B cell (primary cell): ENCODE measurements at regions not wholly inside any gene's neighbourhood (a gene's known extent, or its start where the extent isn't known, plus 50 kb on each side); places are given as distances from the start of the nearest gene placed in this dataset.

Source experiments
- ATAC-seq: fragments of 200-7000 bp; cut with Tn5 transposase; one replicate; pipeline ENCODE4 v1.10.0; 2021; ENCODE audit warnings: low read depth, mild to moderate bottlenecking, moderate number of reproducible peaks, moderate library complexity
- CTCF ChIA-PET: fragments of 350-600 bp; sonication (Branson Sonifier 250); formaldehyde crosslinking; loops from one replicate; lab custom pipeline; 2021; ENCODE audit warnings: antibody characterized with exemption, inconsistent platforms; lab: Charles Lee
- POLR2A ChIA-PET: fragments of 350-600 bp; sonication (Branson Sonifier 250); formaldehyde crosslinking; loops from one replicate; lab custom pipeline; 2021; ENCODE audit warnings: antibody characterized with exemption; lab: Charles Lee
- DNase-seq: peaks from one replicate; pipeline ENCODE4 v3.0.0; 2013
- H2AFZ ChIP-seq: 2 replicates; pipeline ENCODE4 v1.6.1; 2012; ENCODE audit warnings: mild to moderate bottlenecking, low read depth, low read length; ENCODE audit not compliant: insufficient read depth, poor library complexity, severe bottlenecking
- H3K27ac ChIP-seq, 2 donors: 1 replicate in 1 of 2; 2 replicates in 1 of 2; pipeline ENCODE4 v1.5.1; 2012 to 2013; ENCODE audit warnings: low read length in 2 of 2, mild to moderate bottlenecking in 2 of 2, moderate library complexity in 1 of 2
- H3K27me3 ChIP-seq, 4 experiments: fragments of 200-600 bp in 1 of 4; sonication (generic) in 1 of 4; replicated peaks in 1 of 4; 1 replicate in 2 of 4; 2 replicates in 2 of 4; pipeline versions ENCODE4 v1.6.1 to v1.7.0; 2013 to 2016; ENCODE audit warnings: low read length in 3 of 4, mild to moderate bottlenecking in 2 of 4, mixed read lengths in 1 of 4, moderate library complexity in 1 of 4; ENCODE audit not compliant: insufficient read depth in 4 of 4, control insufficient read depth in 3 of 4; ENCODE audit errors: control extremely low read depth in 1 of 4
- H3K36me3 ChIP-seq, 2 experiments: replicated peaks in 1 of 2; 1 replicate in 1 of 2; 2 replicates in 1 of 2; pipeline versions ENCODE4 v1.6.1 to v1.7.1; 2013; ENCODE audit warnings: low read length in 1 of 2; ENCODE audit not compliant: insufficient read depth in 2 of 2, control insufficient read depth in 1 of 2; ENCODE audit errors: control extremely low read depth in 1 of 2, extremely low read depth in 1 of 2
- H3K4me1 ChIP-seq, 2 donors: fragments of 200-600 bp in 1 of 2; sonication (generic) in 1 of 2; 1 replicate in 1 of 2; 2 replicates in 1 of 2; pipeline versions ENCODE4 v1.5.1 to v1.6.1; 2013 to 2017; ENCODE audit warnings: low read length in 2 of 2; ENCODE audit not compliant: control insufficient read depth in 2 of 2, insufficient read depth in 2 of 2
- H3K4me2 ChIP-seq: replicated peaks from 2 replicates; pipeline ENCODE3; 2012; ENCODE audit warnings: mild to moderate bottlenecking, low read depth, low read length; ENCODE audit not compliant: poor library complexity, severe bottlenecking
- H3K4me3 ChIP-seq, 5 experiments: fragments of 200-600 bp in 1 of 5; sonication (generic) in 1 of 5; 1 replicate in 3 of 5; 2 replicates in 2 of 5; pipeline versions ENCODE4 v1.5.1 to v1.7.0; 2011 to 2016; ENCODE audit warnings: low read length in 4 of 5, mild to moderate bottlenecking in 4 of 5, low read depth in 2 of 5, control low read depth in 1 of 5, moderate library complexity in 1 of 5; ENCODE audit not compliant: insufficient read depth in 1 of 5; ENCODE audit errors: control extremely low read depth in 1 of 5, extremely low read depth in 1 of 5
- H3K79me2 ChIP-seq: fragments of 200-600 bp; sonication (generic); one replicate; pipeline ENCODE4 v1.6.0; 2016; ENCODE audit warnings: low read length; ENCODE audit not compliant: control insufficient read depth, insufficient read depth
- H3K9ac ChIP-seq: fragments of 200-600 bp; sonication (generic); 2 replicates; pipeline ENCODE4 v1.6.1; 2017; ENCODE audit warnings: mild to moderate bottlenecking, low read length, moderate library complexity
- H3K9me3 ChIP-seq, 3 donors: one replicate each; pipeline versions ENCODE4 v1.6.1 to v1.7.1; 2013; ENCODE audit warnings: low read length in 2 of 3; ENCODE audit not compliant: control insufficient read depth in 2 of 3, insufficient read depth in 1 of 3; ENCODE audit errors: control extremely low read depth in 1 of 3
- H4K20me1 ChIP-seq: 2 replicates; pipeline ENCODE4 v1.6.0; 2012; ENCODE audit warnings: mild to moderate bottlenecking, low read length; ENCODE audit not compliant: insufficient read depth, control insufficient read depth, poor library complexity, severe bottlenecking
- H3K27ac Mint-ChIP-seq: one replicate; pipeline ENCODE4 v1.8.0; 2021; ENCODE audit warnings: mixed read lengths
- H3K27me3 Mint-ChIP-seq: one replicate; pipeline ENCODE4 v1.8.0; 2021; ENCODE audit warnings: mixed read lengths
- H3K4me1 Mint-ChIP-seq: one replicate; pipeline ENCODE4 v1.8.0; 2021; ENCODE audit warnings: mixed read lengths
- H3K4me3 Mint-ChIP-seq: one replicate; pipeline ENCODE4 v1.8.0; 2021; ENCODE audit warnings: mixed read lengths
- H3K9me3 Mint-ChIP-seq: one replicate; pipeline ENCODE4 v1.8.0; 2022; ENCODE audit warnings: mixed read lengths; ENCODE audit not compliant: insufficient read depth
- EZH2 ChIP-seq: IDR thresholded peaks from 2 replicates; pipeline ENCODE4 v1.6.1; 2012; ENCODE audit warnings: borderline replicate concordance, low read depth, mild to moderate bottlenecking, moderate library complexity, low read length; ENCODE audit not compliant: insufficient read depth, poor library complexity, severe bottlenecking
- WGBS: methylation state at CpG from one replicate; pipeline ENCODE4 v1.1.5; 2013; ENCODE audit warnings: missing lambda C conversion rate; ENCODE audit not compliant: insufficient coverage; 5-methylcytosine and 5-hydroxymethylcytosine counted together
- intact Hi-C: fragments of 100-400 bp; cut with micrococcal nuclease; formaldehyde crosslinking; loops from one replicate; pipeline ENCODE4 v1.10.0; 2022
- TF ChIP-seq, protein P1 (sequence below): fragments of 200-600 bp; IDR thresholded peaks from one replicate; pipeline ENCODE4 v1.8.0; 2022; ENCODE audit warnings: antibody characterized with exemption, mild to moderate bottlenecking

DNA sequence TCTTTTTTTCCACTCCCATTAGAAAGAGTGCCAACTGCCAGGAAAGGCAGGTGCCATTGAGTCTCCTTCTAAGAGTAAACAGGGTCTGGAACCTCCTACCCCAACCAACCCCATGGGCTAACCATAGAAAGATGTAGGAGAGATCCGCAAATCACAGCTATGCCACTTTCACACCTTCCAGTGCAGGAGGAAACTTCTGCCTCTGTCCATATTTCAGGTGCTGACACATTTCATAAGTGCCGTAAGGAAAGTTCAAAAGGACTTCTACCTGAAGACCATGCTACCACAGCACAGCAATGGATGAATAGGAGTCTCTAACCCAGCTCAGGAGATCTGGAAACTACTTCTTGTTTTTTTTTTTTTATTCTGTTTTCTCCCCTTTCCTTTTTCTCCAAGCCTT, 145.8 kb downstream of the FBXO8 start:
- intact Hi-C loops, result no loop called here
- Mint-ChIP-seq H3K4me1 (no peaks in the 10 kb centered on the region), H3K4me3 (no peak overlapping the region), H3K27ac (no peak overlapping the region), H3K27me3 (peaks cover 7% of the 10 kb centered on the region), H3K9me3 (no peaks in the 10 kb centered on the region)
- no peak overlapping the region for H3K27ac ChIP-seq
- no peak overlapping the region for H3K4me2 ChIP-seq
- ATAC-seq (no peak), DNase-seq (no peak)
- no peaks in the 10 kb centered on the region for H3K36me3 ChIP-seq
- H3K4me3 ChIP-seq, result no peak overlapping the region
- TF ChIP-seq, protein P1, sequence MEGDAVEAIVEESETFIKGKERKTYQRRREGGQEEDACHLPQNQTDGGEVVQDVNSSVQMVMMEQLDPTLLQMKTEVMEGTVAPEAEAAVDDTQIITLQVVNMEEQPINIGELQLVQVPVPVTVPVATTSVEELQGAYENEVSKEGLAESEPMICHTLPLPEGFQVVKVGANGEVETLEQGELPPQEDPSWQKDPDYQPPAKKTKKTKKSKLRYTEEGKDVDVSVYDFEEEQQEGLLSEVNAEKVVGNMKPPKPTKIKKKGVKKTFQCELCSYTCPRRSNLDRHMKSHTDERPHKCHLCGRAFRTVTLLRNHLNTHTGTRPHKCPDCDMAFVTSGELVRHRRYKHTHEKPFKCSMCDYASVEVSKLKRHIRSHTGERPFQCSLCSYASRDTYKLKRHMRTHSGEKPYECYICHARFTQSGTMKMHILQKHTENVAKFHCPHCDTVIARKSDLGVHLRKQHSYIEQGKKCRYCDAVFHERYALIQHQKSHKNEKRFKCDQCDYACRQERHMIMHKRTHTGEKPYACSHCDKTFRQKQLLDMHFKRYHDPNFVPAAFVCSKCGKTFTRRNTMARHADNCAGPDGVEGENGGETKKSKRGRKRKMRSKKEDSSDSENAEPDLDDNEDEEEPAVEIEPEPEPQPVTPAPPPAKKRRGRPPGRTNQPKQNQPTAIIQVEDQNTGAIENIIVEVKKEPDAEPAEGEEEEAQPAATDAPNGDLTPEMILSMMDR, result no peak
- no peak for TF ChIP-seq EZH2
- H2AFZ ChIP-seq, result no peak overlapping the region
- H3K9me3 ChIP-seq, result no peaks in the 10 kb centered on the region
- no peak overlapping the region for H3K9ac ChIP-seq
- 86% methylated on average over 2 of the region's 2 CpGs for WGBS
- no peaks in the 10 kb centered on the region for H3K79me2 ChIP-seq
- CTCF ChIA-PET, result no interaction called here
- POLR2A ChIA-PET, result no interaction called here
- H4K20me1 ChIP-seq, result no peaks in the 10 kb centered on the region
- no peaks in the 10 kb centered on the region for H3K27me3 ChIP-seq
- H3K4me1 ChIP-seq, result no peaks in the 10 kb centered on the region

DNA sequence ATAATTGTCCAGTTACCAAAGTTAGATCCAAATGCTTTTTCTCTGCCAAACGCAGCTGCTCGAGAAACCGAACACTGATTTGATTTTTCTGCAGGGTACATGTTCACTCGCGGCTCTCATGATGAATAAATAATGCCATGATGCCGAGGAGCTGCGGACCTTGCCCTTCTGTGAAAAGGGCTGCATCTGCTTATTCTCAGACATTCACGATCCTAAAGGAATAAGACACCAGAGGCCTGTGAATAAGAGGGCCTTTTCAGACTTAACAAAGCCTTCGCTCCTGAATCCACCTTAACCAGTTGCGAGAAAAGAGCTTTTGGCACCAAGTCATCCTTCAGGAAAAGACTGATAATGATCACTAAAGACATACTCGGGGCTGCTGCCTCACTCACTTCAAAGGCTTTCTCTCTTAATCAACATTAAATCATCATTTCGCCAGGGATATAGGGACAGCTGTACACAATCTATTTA, 147.5 kb downstream of the FBXO8 start:
- H3K4me3 Mint-ChIP-seq, result no peak overlapping the region
- H2AFZ ChIP-seq, result no peak overlapping the region
- 64% methylated on average over 8 of the region's 12 CpGs for WGBS

More for the DNA sequence above, 147.5 kb downstream of the FBXO8 start:
- intact Hi-C loops, result no loop called here
- DNase-seq (no peak), ATAC-seq (no peak)
- Histone ChIP-seq H3K9me3 (no peaks in the 10 kb centered on the region), H3K4me3 (no peak overlapping the region), H3K27ac (no peak overlapping the region), H3K27me3 (no peaks in the 10 kb centered on the region), H3K4me1 (no peaks in the 10 kb centered on the region), H3K4me2 (no peak overlapping the region), H4K20me1 (no peaks in the 10 kb centered on the region), H3K79me2 (no peaks in the 10 kb centered on the region), H3K36me3 (no peaks in the 10 kb centered on the region), H3K9ac (no peak overlapping the region)
- TF ChIP-seq, protein P1, result no peak
- no peak for TF ChIP-seq EZH2
- ChIA-PET CTCF (no interaction called here), POLR2A (no interaction called here)
- no peaks in the 10 kb centered on the region for H3K9me3 Mint-ChIP-seq
- H3K27me3 Mint-ChIP-seq, result peaks cover 7% of the 10 kb centered on the region
- H3K4me1 Mint-ChIP-seq, result no peaks in the 10 kb centered on the region
- H3K27ac Mint-ChIP-seq, result no peak overlapping the region
